ENCODE measurements at regions not wholly inside any gene's neighbourhood (a gene's known extent, or its start where the extent isn't known, plus 50 kb on each side); places are given as distances from the start of the nearest gene placed in this dataset.
"Not testable (repeated sequence)": the region's sequence is repeated elsewhere in the genome, so short reads cannot be mapped to it uniquely, and the experiment has no call there.

- no peak for DNase-seq (ENCODE audit: low read depth in 2 of 2)
These were observed 76.4 kb downstream of the PHAX start for GRCh38 chr5:126677121-126677520.

- DNase-seq (ENCODE audit: low read depth in 2 of 2): no peak
These were observed 79.6 kb downstream of the PHAX start for GRCh38 chr5:126680191-126680817.

- DNase-seq (ENCODE audit: low read depth in 2 of 2): not testable (repeated sequence)
These were observed 80.6 kb downstream of the PHAX start for GRCh38 chr5:126681314-126681713.

GRCh38 chr5:126681970-126682369 lies 81.2 kb downstream of the PHAX start:
- DNase-seq (ENCODE audit: low read depth in 2 of 2): no peak

DNA sequence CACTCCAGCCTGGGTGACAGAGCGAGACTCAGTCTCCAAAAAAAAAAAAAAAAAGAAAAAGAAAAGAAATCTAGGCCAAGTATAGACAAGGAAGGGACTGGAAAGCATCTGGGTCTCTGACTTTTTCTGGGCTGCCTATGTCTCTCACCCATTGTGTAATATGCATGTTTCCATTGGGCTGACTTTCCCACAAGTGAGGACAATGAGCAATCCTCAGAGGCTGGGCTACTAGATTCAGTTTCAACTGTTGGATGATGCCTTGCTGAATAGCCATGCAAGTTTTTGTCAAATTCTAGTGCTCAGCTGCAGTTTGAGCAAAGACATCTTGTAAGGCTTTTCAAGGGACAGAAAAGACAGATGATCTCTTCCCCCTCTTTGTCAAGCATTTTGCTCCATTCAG lies 82.1 kb downstream of the PHAX start:
- no peak for DNase-seq (ENCODE audit: low read depth in 2 of 2)

GRCh38 chr5:126683912-126684311 lies 83.2 kb downstream of the PHAX start:
- DNase-seq (ENCODE audit: low read depth in 2 of 2): no peak

DNA sequence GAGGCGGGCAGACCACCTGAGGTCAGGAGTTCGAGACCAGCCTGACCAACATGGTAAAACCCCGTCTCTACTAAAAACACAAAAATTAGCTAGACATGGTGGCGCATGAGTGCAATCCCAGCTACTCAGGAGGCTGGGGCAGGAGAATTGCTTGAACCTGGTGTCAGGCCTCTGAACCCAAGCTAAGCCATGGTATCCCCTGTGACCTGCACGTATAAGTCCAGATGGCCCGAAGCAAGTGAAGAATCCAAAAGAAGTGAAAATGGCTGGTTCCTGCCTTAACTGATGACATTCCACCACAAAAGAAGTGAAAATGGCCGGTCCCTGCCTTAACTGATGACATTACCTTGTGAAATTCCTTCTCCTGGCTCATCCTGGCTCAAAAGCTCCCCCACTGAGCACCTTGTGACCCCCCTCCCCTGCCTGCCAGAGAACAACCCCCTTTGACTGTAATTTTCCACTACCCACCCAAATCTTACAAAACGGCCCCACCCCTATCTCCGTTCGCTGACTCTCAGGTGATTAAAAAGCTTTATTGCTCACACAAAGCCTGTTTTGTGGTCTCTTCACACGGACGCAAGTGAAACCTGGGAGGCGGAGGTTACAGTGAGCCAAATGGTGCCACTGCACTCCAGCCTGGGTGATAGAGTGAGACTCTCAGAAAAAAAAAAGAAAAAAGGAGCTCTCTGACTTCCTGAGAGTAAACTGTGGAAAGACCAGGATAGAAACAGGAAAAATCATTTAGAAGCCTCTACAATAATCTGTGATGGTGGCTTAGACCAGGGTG lies 84.1 kb downstream of the PHAX start:
- peak in 1 of 2 donors; percentile 23 for DNase-seq (ENCODE audit: low read depth in 2 of 2)

DNA sequence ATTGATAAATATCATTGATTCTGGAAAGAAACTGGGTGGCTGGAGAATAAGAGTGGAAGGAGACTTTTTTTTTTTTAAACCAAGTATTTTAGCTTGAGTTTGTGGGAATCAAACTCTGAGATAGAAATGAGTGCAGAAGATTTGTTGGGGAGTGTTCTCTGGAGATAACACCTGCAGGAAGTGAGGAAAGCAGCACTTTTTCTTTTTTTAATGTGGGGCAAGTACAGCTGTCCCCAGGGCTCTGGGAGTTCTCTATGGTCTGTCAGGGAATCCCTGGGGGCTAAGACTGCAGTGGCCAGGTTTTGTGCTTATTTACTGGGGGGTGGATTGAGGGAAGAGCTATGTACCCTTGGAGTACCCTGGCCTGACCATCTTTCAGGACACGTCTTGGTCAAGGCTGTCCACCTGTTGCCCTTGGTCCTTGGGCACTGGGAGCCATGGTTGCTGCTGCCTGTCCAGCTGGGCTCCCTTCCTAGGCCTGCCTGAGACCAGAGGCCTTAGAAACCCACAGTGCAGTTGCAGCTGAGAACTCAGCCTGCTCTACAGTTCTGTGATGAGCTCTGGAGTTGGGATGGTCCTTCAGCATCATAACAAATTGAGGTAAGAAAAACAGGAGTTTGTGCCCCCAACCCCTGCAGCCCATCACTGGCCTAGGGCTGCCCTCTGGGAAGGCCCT lies 85.8 kb downstream of the PHAX start:
- DNase-seq (ENCODE audit: low read depth in 2 of 2): no peak

GRCh38 chr5:126692971-126693370 lies 84.0 kb upstream of the LMNB1 start:
- no peak for DNase-seq (ENCODE audit: low read depth in 2 of 2)

DNA sequence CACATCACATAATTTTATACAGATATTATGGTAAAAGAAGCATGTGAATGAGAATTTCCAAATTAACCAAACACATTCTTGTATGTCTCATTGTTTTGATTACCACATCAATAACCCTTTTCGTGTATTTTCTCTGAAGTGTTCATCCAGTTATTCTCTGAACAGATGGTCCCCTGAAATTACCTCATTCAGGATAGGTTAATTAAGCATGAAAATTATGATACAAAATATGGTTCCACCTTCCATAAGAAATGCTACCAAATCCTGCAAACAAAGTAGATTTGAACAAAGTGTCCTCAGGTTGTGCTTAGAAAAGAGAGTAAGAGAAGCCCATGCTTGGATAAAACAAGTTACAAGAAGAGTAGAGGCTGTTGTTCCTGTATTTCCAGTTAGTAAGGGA lies 83.1 kb upstream of the LMNB1 start:
- DNase-seq (ENCODE audit: low read depth in 2 of 2): no peak

DNA sequence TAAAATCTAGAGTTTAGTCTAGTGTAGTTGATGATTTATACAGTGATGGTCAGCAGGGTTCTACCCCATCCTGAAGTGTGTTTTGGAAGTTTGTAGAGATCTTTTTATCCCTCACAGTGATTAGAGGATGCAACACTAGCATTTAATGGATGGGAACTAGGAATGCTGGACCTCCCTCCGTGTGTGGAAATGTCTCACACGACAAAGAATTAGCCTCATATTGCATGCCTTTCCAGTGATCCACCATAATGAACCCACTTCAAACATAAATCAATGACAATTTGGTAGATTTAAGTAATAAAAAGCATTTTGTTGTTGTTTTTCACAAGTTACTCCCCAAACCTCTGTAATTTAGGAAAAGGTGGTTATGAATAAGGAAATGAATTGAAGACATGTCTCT lies 82.5 kb upstream of the LMNB1 start:
- no peak for DNase-seq (ENCODE audit: low read depth in 2 of 2)

- DNase-seq (ENCODE audit: low read depth in 2 of 2): no peak
These were observed 81.8 kb upstream of the LMNB1 start for GRCh38 chr5:126695091-126695490.

DNA sequence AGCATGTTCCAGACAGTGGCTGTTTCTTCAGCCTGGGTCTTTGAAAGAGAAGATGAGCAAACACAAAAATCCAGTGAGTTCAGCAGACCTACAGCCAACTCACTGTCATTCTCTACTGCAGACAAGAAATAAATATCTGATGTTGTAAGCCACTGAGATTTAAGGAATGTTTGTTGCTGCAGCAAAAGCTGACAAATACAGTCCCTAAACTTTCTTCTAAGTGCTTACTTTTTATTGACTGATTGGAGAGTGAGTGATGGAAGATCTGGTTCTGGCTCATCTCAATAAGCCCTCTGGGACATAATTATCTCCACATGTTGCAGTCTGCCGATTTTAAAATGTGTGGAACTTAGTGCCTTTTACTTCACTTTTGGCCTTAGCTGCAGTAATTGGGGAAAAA lies 69.9 kb upstream of the LMNB1 start:
- DNase-seq (ENCODE audit: low read depth in 2 of 2): no peak

- DNase-seq (ENCODE audit: low read depth in 2 of 2): no peak
These were observed 61.2 kb upstream of the LMNB1 start for GRCh38 chr5:126715765-126716164.

DNA sequence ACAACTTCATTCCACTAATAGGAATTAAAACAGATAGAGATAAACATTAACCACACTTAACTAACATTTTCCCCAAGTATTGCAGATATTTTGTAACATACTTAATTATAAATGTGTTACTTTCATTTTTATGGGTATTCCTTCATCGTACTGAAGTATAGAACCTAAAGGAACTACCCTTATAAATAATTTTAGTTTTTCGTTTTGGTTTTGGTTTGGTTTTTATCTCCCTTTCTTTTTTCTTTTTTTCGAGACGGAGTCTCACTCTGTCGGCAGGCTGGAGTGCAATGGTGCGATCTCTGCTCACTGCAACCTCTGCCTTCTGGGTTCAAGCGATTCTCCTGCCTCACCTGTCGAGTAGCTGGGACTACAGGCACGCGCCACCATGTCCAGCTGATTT lies 60.1 kb upstream of the LMNB1 start:
- DNase-seq (ENCODE audit: low read depth in 2 of 2): no peak

DNA sequence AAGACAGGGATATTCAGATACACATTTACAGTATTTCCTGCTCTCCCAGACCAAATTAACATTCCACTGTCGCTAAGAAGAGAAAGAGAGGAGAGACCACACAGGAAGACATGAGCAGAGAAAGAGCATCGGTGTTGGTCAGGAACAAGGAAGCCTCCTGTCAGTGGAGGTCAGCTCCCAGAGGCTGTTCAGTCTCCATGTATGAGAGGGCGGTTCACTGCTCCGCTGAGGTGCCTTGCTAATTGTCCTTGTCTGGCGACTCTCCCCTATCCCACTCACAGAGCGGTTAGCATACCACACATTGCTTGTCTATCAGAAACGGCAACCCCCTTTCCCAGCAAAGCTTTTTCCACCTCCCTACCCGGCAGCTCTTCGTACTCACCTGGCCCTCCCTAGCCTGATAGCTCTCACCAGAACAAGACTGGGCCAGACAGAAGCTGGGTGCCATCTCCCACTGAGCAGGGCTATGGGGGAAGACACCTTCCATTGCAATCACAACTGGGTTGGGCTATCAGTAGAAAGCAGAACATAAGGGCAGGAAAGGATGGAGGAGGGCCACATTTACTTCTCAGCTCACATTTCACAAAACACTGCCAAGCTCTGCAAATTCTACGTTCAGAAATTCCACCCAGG lies 58.6 kb upstream of the LMNB1 start:
- DNase-seq (ENCODE audit: low read depth in 2 of 2): no peak

DNA sequence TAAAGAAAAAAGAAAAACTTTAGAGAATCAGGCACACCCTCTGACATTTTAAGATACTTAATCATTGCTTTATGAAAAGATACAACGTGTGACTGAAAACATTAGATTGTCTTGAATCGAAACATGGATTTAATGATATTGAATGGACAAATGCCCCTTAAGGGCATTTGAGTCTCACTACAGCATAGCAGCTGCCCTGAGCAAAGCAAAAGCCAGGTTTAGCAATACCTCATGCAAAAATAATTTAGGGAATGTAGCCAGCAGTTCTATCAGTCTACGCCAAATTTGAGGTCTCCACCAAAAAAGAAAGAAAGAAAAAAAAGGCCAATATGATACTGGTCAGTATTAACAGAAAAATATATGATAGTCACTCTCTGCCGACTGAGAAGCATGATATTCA lies 56.6 kb upstream of the LMNB1 start:
- DNase-seq (ENCODE audit: low read depth in 2 of 2): no peak

DNA sequence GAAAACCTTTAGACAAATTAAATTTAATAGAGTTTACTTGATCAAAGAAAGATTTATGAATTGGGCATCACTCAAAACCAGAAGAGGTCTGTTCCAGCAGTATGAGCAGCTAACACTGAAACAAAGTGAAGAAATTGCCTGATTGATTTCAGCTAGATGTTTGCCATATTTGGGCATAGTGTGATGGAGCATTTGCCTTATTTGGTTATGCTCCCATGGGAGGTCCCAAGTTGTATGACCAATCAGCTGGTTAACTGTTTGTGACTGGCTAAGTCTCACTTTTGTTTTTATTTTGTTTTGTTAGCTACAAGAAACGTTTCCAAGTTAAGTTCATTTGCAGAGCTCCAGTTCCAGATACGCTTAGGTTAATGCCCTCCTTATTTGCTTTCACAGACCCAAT lies 53.3 kb upstream of the LMNB1 start:
- no peak for DNase-seq (ENCODE audit: low read depth in 2 of 2)

All from stimulated activated CD4-positive, alpha-beta T cell treated with anti-CD3 and anti-CD28 coated beads, Interleukin-1b, Interleukin-23, amount 100 ng/mL, for 1 hour (primary cell).